Esophagus muscularis mucosa (tissue), 3 donors: ENCODE measurements at regions not wholly inside any gene's neighbourhood (a gene's known extent, or its start where the extent isn't known, plus 50 kb on each side); places are given as distances from the start of the nearest gene placed in this dataset.

Source experiments
- POLR2AphosphoS5 ChIP-seq, 2 donors: sonication (generic); formaldehyde crosslinking; IDR thresholded peaks; one replicate each; pipeline ENCODE4 v1.6.1; 2017; ENCODE audit warnings: antibody characterized with exemption in 2 of 2
- TF ChIP-seq, protein P1 (sequence below), 3 experiments: fragments of 200-600 bp in 2 of 3; fragments of 450-650 bp in 1 of 3; sonication (generic) in 2 of 3; IDR thresholded peaks; one replicate each; pipeline ENCODE4 v1.5.1; 2017 to 2019; ENCODE audit warnings: antibody characterized with exemption in 3 of 3, mild to moderate bottlenecking in 2 of 3, moderate library complexity in 1 of 3

DNA sequence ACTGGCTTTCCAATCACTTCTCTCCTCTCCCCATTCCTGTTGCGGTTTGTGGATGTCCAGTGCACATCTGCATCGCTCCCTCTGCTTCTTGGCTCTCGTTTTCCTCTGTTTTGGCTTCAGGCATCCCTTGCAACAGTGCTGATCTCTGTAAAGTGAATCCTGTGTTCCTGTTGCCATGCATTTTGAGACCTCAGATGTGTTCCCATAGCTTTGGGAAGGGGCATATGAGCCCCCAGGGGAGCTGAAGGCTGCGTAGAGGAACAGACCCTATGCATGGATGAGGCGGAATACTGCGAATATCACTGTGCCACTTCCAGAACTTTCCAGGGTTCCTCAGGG is 168.4 kb upstream of the HAAO start:
- TF ChIP-seq, protein P1, sequence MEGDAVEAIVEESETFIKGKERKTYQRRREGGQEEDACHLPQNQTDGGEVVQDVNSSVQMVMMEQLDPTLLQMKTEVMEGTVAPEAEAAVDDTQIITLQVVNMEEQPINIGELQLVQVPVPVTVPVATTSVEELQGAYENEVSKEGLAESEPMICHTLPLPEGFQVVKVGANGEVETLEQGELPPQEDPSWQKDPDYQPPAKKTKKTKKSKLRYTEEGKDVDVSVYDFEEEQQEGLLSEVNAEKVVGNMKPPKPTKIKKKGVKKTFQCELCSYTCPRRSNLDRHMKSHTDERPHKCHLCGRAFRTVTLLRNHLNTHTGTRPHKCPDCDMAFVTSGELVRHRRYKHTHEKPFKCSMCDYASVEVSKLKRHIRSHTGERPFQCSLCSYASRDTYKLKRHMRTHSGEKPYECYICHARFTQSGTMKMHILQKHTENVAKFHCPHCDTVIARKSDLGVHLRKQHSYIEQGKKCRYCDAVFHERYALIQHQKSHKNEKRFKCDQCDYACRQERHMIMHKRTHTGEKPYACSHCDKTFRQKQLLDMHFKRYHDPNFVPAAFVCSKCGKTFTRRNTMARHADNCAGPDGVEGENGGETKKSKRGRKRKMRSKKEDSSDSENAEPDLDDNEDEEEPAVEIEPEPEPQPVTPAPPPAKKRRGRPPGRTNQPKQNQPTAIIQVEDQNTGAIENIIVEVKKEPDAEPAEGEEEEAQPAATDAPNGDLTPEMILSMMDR (IDR thresholded peaks at IDR 0.05), result no peak
- no peak for TF ChIP-seq POLR2AphosphoS5 (IDR thresholded peaks at IDR 0.05)
